K562 (cell line): ENCODE measurements at regions not wholly inside any gene's neighbourhood (a gene's known extent, or its start where the extent isn't known, plus 50 kb on each side); places are given as distances from the start of the nearest gene placed in this dataset.

Experiments used
- ATAC-seq: fragments of 200-7000 bp; cut with Tn5 transposase; 3 replicates; pipeline ENCODE4 v1.9.1; 2020; ENCODE audit warnings: moderate library complexity
- BruUV-seq: library from RNA; stranded (reverse); fragments of 400-500 nt; replicated peaks from 2 replicates; lab custom pipeline; 2021; lab: Mats Ljungman, UMichigan
- CTCF ChIA-PET: fragments of 300-600 bp; formaldehyde crosslinking; extraction: SDS; loops from one replicate; lab custom pipeline; 2021; ENCODE audit warnings: low intra/inter-chr PET ratio; lab: Yijun Ruan, JAX
- POLR2A ChIA-PET: fragments of 300-600, 350-650 bp; sonication (Branson Sonifier 250); formaldehyde crosslinking; extraction: SDS; loops from one replicate; lab custom pipeline; 2021; ENCODE audit warnings: antibody characterized with exemption, inconsistent platforms; lab: Yijun Ruan, JAX
- DNase-seq, 4 experiments: peaks; one replicate each; pipeline versions ENCODE4 v3.0.0 to v3.0.0-alpha.2; 2011 to 2018; ENCODE audit warnings: low spot score in 3 of 4, mixed read lengths in 3 of 4; ENCODE audit errors: extremely low read depth in 1 of 4
- FAIRE-seq: peaks from 2 replicates; lab custom pipeline; 2011; peaks lifted over from hg19 to GRCh38; lab: Jason Lieb, UNC
- H2AFZ ChIP-seq: 2 replicates; pipeline ENCODE4 v1.6.0; 2011; ENCODE audit warnings: low read depth, low read length, control low read depth, inconsistent platforms
- H3K27ac ChIP-seq: fragments of 200-600 bp; 3 replicates; pipeline ENCODE4 v1.8.0; 2011; ENCODE audit warnings: low read depth, mild to moderate bottlenecking, control low read depth, inconsistent platforms, low read length, moderate library complexity, mixed read lengths; ENCODE audit errors: extremely low read depth
- H3K27me3 ChIP-seq, 2 experiments: fragments of 300-600 bp in 1 of 2; 2 replicates in 1 of 2; 3 replicates in 1 of 2; pipeline versions ENCODE4 v1.6.0 to v1.8.0; 2011; ENCODE audit warnings: inconsistent platforms in 2 of 2, low read length in 2 of 2, mild to moderate bottlenecking in 1 of 2, mixed read lengths in 1 of 2, moderate library complexity in 1 of 2; ENCODE audit not compliant: control insufficient read depth in 2 of 2, insufficient read depth in 2 of 2
- H3K36me3 ChIP-seq: fragments of 300-600 bp; 3 replicates; pipeline ENCODE4 v1.8.0; 2011; ENCODE audit warnings: mild to moderate bottlenecking, low read length, inconsistent platforms; ENCODE audit not compliant: control insufficient read depth, insufficient read depth
- H3K4me1 ChIP-seq, 2 experiments: fragments of 200-600 bp in 1 of 2; replicated peaks in 1 of 2; 2 replicates in 1 of 2; 3 replicates in 1 of 2; pipeline versions ENCODE4 v1.5.1 to v1.8.0; 2011; ENCODE audit warnings: inconsistent platforms in 2 of 2, low read length in 2 of 2, mild to moderate bottlenecking in 1 of 2, mixed read lengths in 1 of 2, moderate library complexity in 1 of 2; ENCODE audit not compliant: control insufficient read depth in 2 of 2, insufficient read depth in 2 of 2
- H3K4me2 ChIP-seq: 2 replicates; pipeline ENCODE4 v1.6.1; 2011; ENCODE audit warnings: low read length, control low read depth, inconsistent platforms, mixed read lengths; ENCODE audit not compliant: insufficient read depth
- H3K4me3 ChIP-seq: fragments of 200-600 bp; sonication (generic), shearing (Covaris generic); 2 replicates; pipeline ENCODE4 v1.5.1; 2016; ENCODE audit warnings: control low read depth, inconsistent platforms
- H3K79me2 ChIP-seq: fragments of 200-600 bp; 3 replicates; pipeline ENCODE4 v1.8.0; 2011; ENCODE audit warnings: low read length, inconsistent platforms; ENCODE audit not compliant: control insufficient read depth, insufficient read depth
- H3K9ac ChIP-seq, 2 experiments: 2 replicates each; pipeline versions ENCODE4 v1.6.0 to v1.6.1; 2011; ENCODE audit warnings: low read depth in 2 of 2, low read length in 2 of 2, control low read depth in 1 of 2, inconsistent platforms in 1 of 2, mild to moderate bottlenecking in 1 of 2, mixed read lengths in 1 of 2; ENCODE audit not compliant: insufficient read depth in 1 of 2
- H3K9me1 ChIP-seq: one replicate; pipeline ENCODE4 v1.6.0; 2011; ENCODE audit warnings: inconsistent platforms, mild to moderate bottlenecking, low read length, moderate library complexity; ENCODE audit not compliant: control insufficient read depth, insufficient read depth
- H3K9me3 ChIP-seq: replicated peaks from 2 replicates; pipeline ENCODE4 v1.5.1; 2011; ENCODE audit warnings: low read depth, low read length, inconsistent platforms; ENCODE audit not compliant: control insufficient read depth, insufficient read depth
- H4K20me1 ChIP-seq: replicated peaks from 2 replicates; pipeline ENCODE4 v1.6.1; 2011; ENCODE audit warnings: low read length, inconsistent platforms, mixed read lengths; ENCODE audit not compliant: control insufficient read depth, insufficient read depth
- CBFB ChIP-seq: sonication (generic); formaldehyde crosslinking; IDR thresholded peaks from 2 replicates; pipeline ENCODE4 v1.4.0; 2020; ENCODE audit warnings: mild to moderate bottlenecking, missing genetic modification reagents
- GTF2F1 ChIP-seq: IDR thresholded peaks from 2 replicates; pipeline ENCODE4 v1.6.1; 2011; ENCODE audit warnings: low read depth, low read length, improper control_type of control experiment
- HMG20B ChIP-seq: fragments of 250-450 bp; sonication (Bioruptor Pico); IDR thresholded peaks from 2 replicates; pipeline ENCODE4 v1.5.0; 2021; ENCODE audit warnings: mild to moderate bottlenecking
- NRF1 ChIP-seq, 2 experiments: fragments of 450-650 bp; IDR thresholded peaks in 1 of 2; conservative IDR thresholded peaks in 1 of 2; 2 replicates each; pipeline ENCODE4 v1.6.1; 2014; ENCODE audit warnings: mild to moderate bottlenecking in 2 of 2
- PCBP1 ChIP-seq: fragments of 200-400 bp; formaldehyde crosslinking; IDR thresholded peaks from 2 replicates; pipeline ENCODE4 v1.6.1; 2018; ENCODE audit warnings: mild to moderate bottlenecking, low read depth, low read length; ENCODE audit not compliant: poor library complexity, severe bottlenecking
- RBM17 ChIP-seq: fragments of 200-400 bp; formaldehyde crosslinking; IDR thresholded peaks from 2 replicates; pipeline ENCODE4 v1.6.1; 2017; ENCODE audit warnings: low read depth, mild to moderate bottlenecking, low read length, borderline replicate concordance
- SRSF9 ChIP-seq: fragments of 200-400 bp; formaldehyde crosslinking; IDR thresholded peaks from 2 replicates; pipeline ENCODE4 v1.6.1; 2017; ENCODE audit warnings: low read depth, low read length, borderline replicate concordance
- STAT5A ChIP-seq: IDR thresholded peaks from 2 replicates; pipeline ENCODE4 v1.6.1; 2012; ENCODE audit warnings: low read length, inconsistent platforms, borderline replicate concordance
- TAF1 ChIP-seq: IDR thresholded peaks from 2 replicates; pipeline ENCODE4 v1.6.1; 2011; ENCODE audit warnings: mild to moderate bottlenecking, low read length, moderate library complexity; ENCODE audit not compliant: insufficient read depth, control insufficient read depth, severe bottlenecking; ENCODE audit errors: extremely low read depth
- ZNF174 ChIP-seq: fragments of 250-450 bp; sonication (Bioruptor Pico); IDR thresholded peaks from 2 replicates; pipeline ENCODE4 v1.4.0; 2020; ENCODE audit warnings: mild to moderate bottlenecking
- WGBS: fragments of 100-300 bp; shearing (Covaris generic); methylation state at CpG from one replicate; pipeline ENCODE4 v1.1.6; 2016; ENCODE audit warnings: low coverage, mixed read lengths; ENCODE audit not compliant: insufficient coverage; ENCODE audit errors: missing lambda C conversion rate; 5-methylcytosine and 5-hydroxymethylcytosine counted together
- in situ Hi-C: fragments of 300-500 bp; cut with MboI; formaldehyde crosslinking; loops from 4 replicates; pipeline ENCODE4 v1.15.0; 2018; ENCODE audit warnings: inconsistent platforms, mixed read lengths
- intact Hi-C: fragments of 100-400 bp; cut with micrococcal nuclease; formaldehyde crosslinking; loops from 2 replicates; pipeline ENCODE4 v1.14.2; 2022
- TF ChIP-seq, protein P1 (sequence below): fragments of 250-450 bp; sonication (Bioruptor Pico); IDR thresholded peaks from 2 replicates; pipeline ENCODE4 v1.4.0; 2020; ENCODE audit warnings: mild to moderate bottlenecking
- TF ChIP-seq, protein P2 (sequence below), 2 experiments: fragments of 450-650 bp; formaldehyde crosslinking in 1 of 2; IDR thresholded peaks; 2 replicates each; pipeline versions ENCODE4 v1.4.0 to v1.6.1; 2014 to 2020; ENCODE audit warnings: mild to moderate bottlenecking in 2 of 2, borderline replicate concordance in 1 of 2, low read depth in 1 of 2

DNA sequence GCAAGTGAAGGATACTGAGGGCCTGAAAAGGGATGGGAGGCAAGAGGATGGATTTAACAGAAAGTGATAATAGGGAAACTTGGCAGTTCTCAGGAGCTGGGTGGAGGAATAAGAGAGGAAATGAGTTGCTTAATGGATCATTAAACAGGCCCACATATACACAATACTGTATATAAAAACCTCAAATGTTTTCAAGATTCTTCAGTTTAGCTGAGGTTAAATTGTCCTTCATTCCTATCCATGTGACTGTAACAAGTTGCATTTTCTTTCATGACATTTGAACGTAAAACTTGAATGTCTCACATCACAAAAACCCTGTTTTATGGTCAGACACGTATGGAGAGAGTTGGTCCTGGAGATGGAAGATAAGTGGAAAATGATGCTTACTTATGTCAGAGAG is 76.5 kb upstream of the PLAC8 start:
- FAIRE-seq = no peak
- no TSS peak for BruUV-seq
- H3K4me1 ChIP-seq = no peaks in the 10 kb centered on the region

More for the DNA sequence above, 76.5 kb upstream of the PLAC8 start:
- TF ChIP-seq CBFB (CRISPR knock-in tag) (no peak), ZNF174 (no peak), GTF2F1 (no peak), TAF1 (no peak), PCBP1 (no peak), HMG20B (CRISPR knock-in tag) (no peak), STAT5A (no peak), NRF1 (conservative IDR thresholded peaks at IDR 0.05 in 1 of 2, IDR thresholded peaks at IDR 0.05 in 1 of 2) (no peak), SRSF9 (no peak), RBM17 (no peak)
- TF ChIP-seq, protein P1, sequence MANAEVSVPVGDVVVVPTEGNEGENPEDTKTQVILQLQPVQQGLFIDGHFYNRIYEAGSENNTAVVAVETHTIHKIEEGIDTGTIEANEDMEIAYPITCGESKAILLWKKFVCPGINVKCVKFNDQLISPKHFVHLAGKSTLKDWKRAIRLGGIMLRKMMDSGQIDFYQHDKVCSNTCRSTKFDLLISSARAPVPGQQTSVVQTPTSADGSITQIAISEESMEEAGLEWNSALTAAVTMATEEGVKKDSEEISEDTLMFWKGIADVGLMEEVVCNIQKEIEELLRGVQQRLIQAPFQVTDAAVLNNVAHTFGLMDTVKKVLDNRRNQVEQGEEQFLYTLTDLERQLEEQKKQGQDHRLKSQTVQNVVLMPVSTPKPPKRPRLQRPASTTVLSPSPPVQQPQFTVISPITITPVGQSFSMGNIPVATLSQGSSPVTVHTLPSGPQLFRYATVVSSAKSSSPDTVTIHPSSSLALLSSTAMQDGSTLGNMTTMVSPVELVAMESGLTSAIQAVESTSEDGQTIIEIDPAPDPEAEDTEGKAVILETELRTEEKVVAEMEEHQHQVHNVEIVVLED (CRISPR knock-in tag) = no peak
- TF ChIP-seq, protein P2, sequence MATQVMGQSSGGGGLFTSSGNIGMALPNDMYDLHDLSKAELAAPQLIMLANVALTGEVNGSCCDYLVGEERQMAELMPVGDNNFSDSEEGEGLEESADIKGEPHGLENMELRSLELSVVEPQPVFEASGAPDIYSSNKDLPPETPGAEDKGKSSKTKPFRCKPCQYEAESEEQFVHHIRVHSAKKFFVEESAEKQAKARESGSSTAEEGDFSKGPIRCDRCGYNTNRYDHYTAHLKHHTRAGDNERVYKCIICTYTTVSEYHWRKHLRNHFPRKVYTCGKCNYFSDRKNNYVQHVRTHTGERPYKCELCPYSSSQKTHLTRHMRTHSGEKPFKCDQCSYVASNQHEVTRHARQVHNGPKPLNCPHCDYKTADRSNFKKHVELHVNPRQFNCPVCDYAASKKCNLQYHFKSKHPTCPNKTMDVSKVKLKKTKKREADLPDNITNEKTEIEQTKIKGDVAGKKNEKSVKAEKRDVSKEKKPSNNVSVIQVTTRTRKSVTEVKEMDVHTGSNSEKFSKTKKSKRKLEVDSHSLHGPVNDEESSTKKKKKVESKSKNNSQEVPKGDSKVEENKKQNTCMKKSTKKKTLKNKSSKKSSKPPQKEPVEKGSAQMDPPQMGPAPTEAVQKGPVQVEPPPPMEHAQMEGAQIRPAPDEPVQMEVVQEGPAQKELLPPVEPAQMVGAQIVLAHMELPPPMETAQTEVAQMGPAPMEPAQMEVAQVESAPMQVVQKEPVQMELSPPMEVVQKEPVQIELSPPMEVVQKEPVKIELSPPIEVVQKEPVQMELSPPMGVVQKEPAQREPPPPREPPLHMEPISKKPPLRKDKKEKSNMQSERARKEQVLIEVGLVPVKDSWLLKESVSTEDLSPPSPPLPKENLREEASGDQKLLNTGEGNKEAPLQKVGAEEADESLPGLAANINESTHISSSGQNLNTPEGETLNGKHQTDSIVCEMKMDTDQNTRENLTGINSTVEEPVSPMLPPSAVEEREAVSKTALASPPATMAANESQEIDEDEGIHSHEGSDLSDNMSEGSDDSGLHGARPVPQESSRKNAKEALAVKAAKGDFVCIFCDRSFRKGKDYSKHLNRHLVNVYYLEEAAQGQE (IDR thresholded peaks at IDR 0.05; ENCODE audit: borderline replicate concordance) = no peak
- TF ChIP-seq, protein P2 (CRISPR knock-in tag; IDR thresholded peaks at IDR 0.05; ENCODE audit: low read depth) = no peak
- intact Hi-C loops (no loop called here), in situ Hi-C loops (no loop called here)
- no peak overlapping the region for H3K27ac ChIP-seq
- no peaks in the 10 kb centered on the region for H3K9me3 ChIP-seq
- DNase-seq (no peak), ATAC-seq (no peak)
- no peak overlapping the region for H3K4me2 ChIP-seq
- CTCF ChIA-PET = no interaction called here
- no peaks in the 10 kb centered on the region for H3K79me2 ChIP-seq
- 0% methylated on average over 2 of the region's 2 CpGs for WGBS
- H3K4me3 ChIP-seq = no peak overlapping the region
- H3K9me1 ChIP-seq = no peaks in the 10 kb centered on the region
- no peak overlapping the region for H2AFZ ChIP-seq
- POLR2A ChIA-PET = no interaction called here
- no peaks in the 10 kb centered on the region; a peak in 1 of 5 replicates for H3K27me3 ChIP-seq
- no peak overlapping the region for H3K9ac ChIP-seq
- no peaks in the 10 kb centered on the region for H4K20me1 ChIP-seq
- no peaks in the 10 kb centered on the region for H3K36me3 ChIP-seq
